Breast epithelium (tissue), 4 donors: ENCODE measurements at regions not wholly inside any gene's neighbourhood (a gene's known extent, or its start where the extent isn't known, plus 50 kb on each side); places are given as distances from the start of the nearest gene placed in this dataset.

Experiments used
- DNase-seq, 2 donors: peaks; one replicate each; pipeline ENCODE4 v3.0.0-alpha.2; 2019; ENCODE audit warnings: low spot score in 2 of 2
- H3K27ac ChIP-seq, 2 donors: fragments of 200-600 bp; sonication (generic) in 1 of 2; one replicate each; pipeline ENCODE4 v1.5.1; 2016 to 2019; ENCODE audit warnings: mild to moderate bottlenecking in 1 of 2
- H3K27me3 ChIP-seq, 2 donors: fragments of 200-600 bp; sonication (generic) in 1 of 2; one replicate each; pipeline versions ENCODE4 v1.5.1 to v1.6.0; 2017 to 2019; ENCODE audit warnings: control low read depth in 1 of 2, mild to moderate bottlenecking in 1 of 2
- H3K36me3 ChIP-seq: fragments of 200-600 bp; one replicate; pipeline ENCODE4 v1.5.1; 2019
- H3K4me1 ChIP-seq, 2 donors: fragments of 200-600 bp; sonication (generic); one replicate each; pipeline ENCODE4 v1.5.1; 2016 to 2019; ENCODE audit warnings: control low read depth in 1 of 2
- H3K4me3 ChIP-seq, 3 donors: fragments of 200-600 bp; sonication (generic); 1 replicate in 2 of 3; 2 replicates in 1 of 3; pipeline ENCODE4 v1.5.1; 2016 to 2019; ENCODE audit warnings: mild to moderate bottlenecking in 3 of 3, moderate library complexity in 2 of 3
- H3K9me3 ChIP-seq, 2 donors: fragments of 200-600 bp; sonication (generic) in 1 of 2; one replicate each; pipeline ENCODE4 v1.5.1; 2016 to 2019; ENCODE audit warnings: control low read depth in 1 of 2
- POLR2A ChIP-seq: fragments of 450-650 bp; IDR thresholded peaks from one replicate; pipeline ENCODE4 v1.6.1; 2016; ENCODE audit warnings: antibody characterized with exemption, mild to moderate bottlenecking, moderate library complexity
- POLR2AphosphoS5 ChIP-seq, 3 donors: sonication (generic); formaldehyde crosslinking; IDR thresholded peaks; one replicate each; pipeline ENCODE4 v1.6.1; 2017; ENCODE audit warnings: antibody characterized with exemption in 3 of 3
- intact Hi-C: fragments of 100-400 bp; cut with DNase I; formaldehyde crosslinking; loops from one replicate; pipeline ENCODE4 v1.15.1; 2023; ENCODE audit warnings: low total_unique reads
- TF ChIP-seq, protein P1 (sequence below), 3 donors: fragments of 450-650 bp; IDR thresholded peaks; one replicate each; pipeline ENCODE4 v1.5.1; 2016 to 2017; ENCODE audit warnings: antibody characterized with exemption in 3 of 3, mild to moderate bottlenecking in 3 of 3, moderate library complexity in 3 of 3

DNA sequence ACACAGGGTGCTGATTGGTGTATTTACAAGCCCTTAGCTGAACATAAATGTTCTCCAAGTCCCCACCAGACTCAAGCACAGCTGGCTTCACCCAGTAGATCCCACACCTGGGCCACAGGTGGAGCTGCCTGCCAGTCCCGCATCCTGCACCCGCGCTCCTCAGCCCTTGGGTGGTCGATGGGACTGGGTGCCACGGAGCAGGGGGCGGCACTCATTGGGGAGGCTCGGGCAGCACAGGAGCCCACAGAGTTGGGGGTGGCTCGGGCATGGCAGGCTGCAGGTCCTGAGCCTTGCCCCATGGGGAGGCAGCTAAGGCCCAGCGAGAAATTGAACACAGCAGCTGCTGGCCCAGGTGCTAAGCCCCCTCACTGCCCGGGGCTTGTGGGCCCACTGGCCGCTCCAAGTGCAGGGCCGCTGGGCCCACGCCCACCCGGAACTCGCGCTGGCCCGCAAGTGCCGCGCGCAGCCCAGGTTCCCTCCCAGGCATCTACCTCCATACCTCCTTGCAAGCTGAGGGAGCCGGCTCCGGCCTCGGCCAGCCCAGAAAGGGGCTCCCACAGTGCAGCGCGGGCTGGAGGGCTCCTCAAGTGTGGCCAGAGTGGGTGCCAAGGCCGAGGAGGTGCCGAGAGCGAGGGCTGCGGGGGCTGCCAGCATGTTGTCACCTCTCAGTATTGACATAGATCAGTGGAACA is 442.7 kb downstream of the OCA2 start:
- Histone ChIP-seq H3K27me3 (no peaks in the 10 kb centered on the region), H3K36me3 (no peaks in the 10 kb centered on the region), H3K4me3 (no peak overlapping the region), H3K9me3 (peaks cover 0 to 4% of the 10 kb centered on the region in 2 donors), H3K27ac (no peak overlapping the region), H3K4me1 (no peaks in the 10 kb centered on the region)
- DNase-seq: no peak
- TF ChIP-seq POLR2A: no peak
- intact Hi-C loops: no loop called here

DNA sequence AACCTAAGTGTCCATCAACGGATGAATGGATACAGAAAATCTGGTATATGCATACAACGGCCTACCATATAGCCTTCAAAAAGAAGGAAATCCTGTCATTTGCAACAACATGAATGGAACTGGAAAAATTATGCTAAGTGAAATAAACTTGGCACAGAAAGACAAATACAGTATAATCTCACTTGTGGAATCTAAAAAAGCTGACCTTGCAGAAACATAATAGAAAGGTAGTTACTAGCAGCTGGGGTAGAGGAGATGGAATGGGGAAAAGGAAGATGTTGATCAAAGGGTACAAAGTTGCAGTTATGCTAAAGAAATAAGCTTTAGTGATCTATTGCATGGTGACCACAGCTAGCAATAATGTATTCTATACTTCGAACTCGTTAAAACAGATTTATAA is 444.1 kb downstream of the OCA2 start:
- DNase-seq: no peak
- Histone ChIP-seq H3K27me3 (no peaks in the 10 kb centered on the region), H3K4me1 (no peaks in the 10 kb centered on the region), H3K27ac (no peak overlapping the region), H3K4me3 (no peak overlapping the region), H3K36me3 (no peaks in the 10 kb centered on the region), H3K9me3 (peaks cover 0 to 4% of the 10 kb centered on the region in 2 donors)
- TF ChIP-seq POLR2A (no peak), POLR2AphosphoS5 (IDR thresholded peaks at IDR 0.05) (no peak)
- TF ChIP-seq, protein P1, sequence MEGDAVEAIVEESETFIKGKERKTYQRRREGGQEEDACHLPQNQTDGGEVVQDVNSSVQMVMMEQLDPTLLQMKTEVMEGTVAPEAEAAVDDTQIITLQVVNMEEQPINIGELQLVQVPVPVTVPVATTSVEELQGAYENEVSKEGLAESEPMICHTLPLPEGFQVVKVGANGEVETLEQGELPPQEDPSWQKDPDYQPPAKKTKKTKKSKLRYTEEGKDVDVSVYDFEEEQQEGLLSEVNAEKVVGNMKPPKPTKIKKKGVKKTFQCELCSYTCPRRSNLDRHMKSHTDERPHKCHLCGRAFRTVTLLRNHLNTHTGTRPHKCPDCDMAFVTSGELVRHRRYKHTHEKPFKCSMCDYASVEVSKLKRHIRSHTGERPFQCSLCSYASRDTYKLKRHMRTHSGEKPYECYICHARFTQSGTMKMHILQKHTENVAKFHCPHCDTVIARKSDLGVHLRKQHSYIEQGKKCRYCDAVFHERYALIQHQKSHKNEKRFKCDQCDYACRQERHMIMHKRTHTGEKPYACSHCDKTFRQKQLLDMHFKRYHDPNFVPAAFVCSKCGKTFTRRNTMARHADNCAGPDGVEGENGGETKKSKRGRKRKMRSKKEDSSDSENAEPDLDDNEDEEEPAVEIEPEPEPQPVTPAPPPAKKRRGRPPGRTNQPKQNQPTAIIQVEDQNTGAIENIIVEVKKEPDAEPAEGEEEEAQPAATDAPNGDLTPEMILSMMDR (IDR thresholded peaks at IDR 0.05): no peak
- intact Hi-C loops: no loop called here

DNA sequence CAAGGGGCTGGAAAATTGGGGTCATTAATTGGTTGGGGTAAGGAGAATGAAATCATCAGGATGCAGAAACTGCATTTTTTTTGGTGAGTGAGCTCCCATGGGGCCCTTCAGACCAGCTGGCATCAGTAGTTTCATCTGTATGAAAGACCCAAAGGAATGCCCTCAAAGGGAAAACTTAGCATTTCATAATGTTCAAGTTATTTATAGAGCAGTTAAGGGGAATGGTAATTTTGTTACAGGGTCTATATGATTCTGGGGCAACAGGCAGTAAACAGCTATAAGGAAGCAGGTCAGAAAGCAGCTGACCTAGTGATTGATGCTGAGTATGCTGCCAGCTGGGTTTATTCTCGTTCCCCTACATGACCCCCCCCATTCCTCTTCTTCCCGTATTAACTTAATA is 448.9 kb downstream of the OCA2 start:
- Histone ChIP-seq H3K27me3 (no peaks in the 10 kb centered on the region), H3K4me1 (no peaks in the 10 kb centered on the region), H3K36me3 (no peaks in the 10 kb centered on the region), H3K27ac (no peak overlapping the region), H3K9me3 (no peaks in the 10 kb centered on the region), H3K4me3 (no peak overlapping the region)
- intact Hi-C loops: no loop called here
- TF ChIP-seq POLR2AphosphoS5 (IDR thresholded peaks at IDR 0.05) (no peak), POLR2A (no peak)
- TF ChIP-seq, protein P1 (IDR thresholded peaks at IDR 0.05): no peak
- no peak for DNase-seq

DNA sequence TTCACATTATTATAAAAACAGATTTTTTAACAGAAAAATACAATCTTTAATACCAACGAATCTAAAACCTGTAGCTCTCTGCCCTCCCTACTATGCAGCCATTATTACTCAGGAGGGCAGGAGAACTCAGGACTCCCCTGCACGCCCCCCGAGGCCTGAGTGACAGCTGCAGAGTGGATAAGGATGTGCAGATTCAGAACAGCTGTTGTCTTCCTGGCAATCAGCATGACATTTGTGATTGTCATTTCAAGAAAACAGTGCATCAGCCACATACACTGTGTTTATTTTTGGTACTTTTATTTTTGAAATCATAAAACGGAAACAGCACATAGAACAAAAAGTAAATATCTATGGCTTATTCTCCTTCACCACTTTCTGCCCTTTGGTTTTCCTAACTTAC is 450.8 kb downstream of the OCA2 start:
- no peak for DNase-seq
- Histone ChIP-seq H3K4me1 (no peaks in the 10 kb centered on the region), H3K4me3 (no peak overlapping the region), H3K36me3 (no peaks in the 10 kb centered on the region), H3K27me3 (no peaks in the 10 kb centered on the region), H3K27ac (no peak overlapping the region), H3K9me3 (no peaks in the 10 kb centered on the region)
- intact Hi-C loops: no loop called here
- TF ChIP-seq, protein P1 (IDR thresholded peaks at IDR 0.05): no peak
- TF ChIP-seq POLR2AphosphoS5 (IDR thresholded peaks at IDR 0.05) (no peak), POLR2A (no peak)

DNA sequence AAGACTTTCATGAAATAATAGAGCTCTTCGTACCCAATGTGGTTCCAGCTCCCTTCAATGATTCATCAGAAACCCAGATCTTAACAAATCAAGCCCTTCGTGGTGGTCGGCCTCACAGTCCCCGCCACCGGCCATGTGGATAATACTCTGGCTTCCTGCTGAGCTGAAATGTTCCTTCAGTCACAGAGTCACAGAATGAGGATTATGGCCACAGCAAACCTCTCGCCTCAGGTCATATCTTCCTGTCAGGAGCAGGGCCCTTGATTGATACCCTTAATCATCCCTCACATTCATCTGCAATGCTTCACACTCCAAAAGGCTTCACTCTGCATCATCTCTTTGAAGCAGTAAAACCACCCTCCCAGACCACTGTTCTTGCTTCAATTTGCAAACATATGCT is 452.6 kb downstream of the OCA2 start:
- Histone ChIP-seq H3K4me3 (no peak overlapping the region), H3K36me3 (no peaks in the 10 kb centered on the region), H3K9me3 (peaks cover 0 to 12% of the 10 kb centered on the region in 2 donors), H3K4me1 (no peaks in the 10 kb centered on the region), H3K27me3 (no peaks in the 10 kb centered on the region), H3K27ac (no peak overlapping the region)
- DNase-seq: no peak
- TF ChIP-seq, protein P1 (IDR thresholded peaks at IDR 0.05): no peak
- TF ChIP-seq POLR2A (no peak), POLR2AphosphoS5 (IDR thresholded peaks at IDR 0.05) (no peak)
- intact Hi-C loops: no loop called here
